ENCODE measurements at regions not wholly inside any gene's neighbourhood (a gene's known extent, or its start where the extent isn't known, plus 50 kb on each side); places are given as distances from the start of the nearest gene placed in this dataset.

DNA sequence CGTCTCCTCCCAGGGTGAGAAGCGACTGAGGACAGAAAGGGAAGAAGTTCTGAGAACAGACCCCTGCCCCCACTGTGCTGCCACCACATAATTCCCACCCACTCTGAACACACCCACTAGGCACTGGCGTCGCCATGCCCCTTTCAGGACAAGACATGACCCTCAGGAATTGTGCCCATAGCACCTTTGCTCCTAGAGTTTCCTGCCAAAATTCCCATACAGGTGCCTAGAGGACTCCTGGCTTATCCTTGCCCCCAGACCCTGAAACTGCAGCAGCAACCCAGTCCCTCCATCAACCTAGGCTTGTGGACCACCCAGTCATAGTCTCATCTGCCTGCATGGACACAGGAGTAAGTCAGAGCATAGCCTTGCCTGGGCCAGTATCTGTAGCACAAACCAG lies 157.7 kb upstream of the ZNF267 start:
- TF ChIP-seq YY1 (IDR thresholded peaks at IDR 0.05; ENCODE audit: low read depth) = no peak
- no peak for TF ChIP-seq EGR1 (IDR thresholded peaks at IDR 0.05)
- no peak for TF ChIP-seq TAF1 (IDR thresholded peaks at IDR 0.05; ENCODE audit: low read depth)
- no peak for TF ChIP-seq RAD21 (IDR thresholded peaks at IDR 0.05; ENCODE audit: low read depth)
- TF ChIP-seq ZBTB7A (IDR thresholded peaks at IDR 0.05; ENCODE audit: low read depth) = no peak
- TF ChIP-seq, protein P1, sequence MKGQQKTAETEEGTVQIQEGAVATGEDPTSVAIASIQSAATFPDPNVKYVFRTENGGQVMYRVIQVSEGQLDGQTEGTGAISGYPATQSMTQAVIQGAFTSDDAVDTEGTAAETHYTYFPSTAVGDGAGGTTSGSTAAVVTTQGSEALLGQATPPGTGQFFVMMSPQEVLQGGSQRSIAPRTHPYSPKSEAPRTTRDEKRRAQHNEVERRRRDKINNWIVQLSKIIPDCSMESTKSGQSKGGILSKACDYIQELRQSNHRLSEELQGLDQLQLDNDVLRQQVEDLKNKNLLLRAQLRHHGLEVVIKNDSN (IDR thresholded peaks at IDR 0.05) = no peak
- no peak for TF ChIP-seq MAX (IDR thresholded peaks at IDR 0.05)

DNA sequence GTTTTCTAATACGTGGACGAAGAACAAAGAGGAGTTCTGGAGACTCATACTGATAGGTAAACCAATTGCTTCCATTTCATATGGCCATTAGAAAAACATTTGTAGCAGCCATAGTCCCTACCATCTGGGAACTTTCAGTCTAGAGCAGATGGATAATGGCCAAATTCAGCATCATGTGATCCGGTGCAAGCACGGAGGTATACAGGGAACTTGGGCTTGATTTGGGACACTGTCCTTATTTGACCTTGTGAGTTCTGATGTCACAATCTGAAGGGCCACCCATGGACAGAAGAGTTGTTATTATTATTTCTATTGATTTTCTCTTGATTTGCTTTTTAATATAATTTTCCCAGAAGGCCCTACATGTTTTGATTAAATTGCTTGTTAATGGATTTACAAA lies 154.6 kb upstream of the ZNF267 start:
- TF ChIP-seq CEBPB (IDR thresholded peaks at IDR 0.05) = no peak
- TF ChIP-seq TAF1 (IDR thresholded peaks at IDR 0.05; ENCODE audit: low read depth) = no peak
- no peak for TF ChIP-seq FOXM1 (IDR thresholded peaks at IDR 0.05; ENCODE audit: borderline replicate concordance, low read depth)
- no peak for TF ChIP-seq ZBTB7A (IDR thresholded peaks at IDR 0.05; ENCODE audit: low read depth)
- TF ChIP-seq EGR1 (IDR thresholded peaks at IDR 0.05) = no peak
- no peak for TF ChIP-seq RAD21 (IDR thresholded peaks at IDR 0.05; ENCODE audit: low read depth)
- no peak for TF ChIP-seq REST (IDR thresholded peaks at IDR 0.05; ENCODE audit: low read depth)
- TF ChIP-seq TCF12 (IDR thresholded peaks at IDR 0.05; ENCODE audit: low read depth) = no peak
- no peak for TF ChIP-seq EP300 (IDR thresholded peaks at IDR 0.05; ENCODE audit: borderline replicate concordance)
- TF ChIP-seq, protein P1 (IDR thresholded peaks at IDR 0.05) = no peak
- no peak for TF ChIP-seq CREB1 (IDR thresholded peaks at IDR 0.05; ENCODE audit: low read depth)
- TF ChIP-seq TEAD4 (IDR thresholded peaks at IDR 0.05) = no peak
- TF ChIP-seq MAX (IDR thresholded peaks at IDR 0.05) = no peak
- no peak for TF ChIP-seq NFIC (IDR thresholded peaks at IDR 0.05)

GRCh38 chr16:31727553-31727952 lies 146.1 kb upstream of the ZNF267 start:
- TF ChIP-seq REST (IDR thresholded peaks at IDR 0.05; ENCODE audit: low read depth) (no peak), CREB1 (IDR thresholded peaks at IDR 0.05; ENCODE audit: low read depth) (no peak), EP300 (IDR thresholded peaks at IDR 0.05; ENCODE audit: borderline replicate concordance) (no peak), YY1 (IDR thresholded peaks at IDR 0.05; ENCODE audit: low read depth) (no peak), TAF1 (IDR thresholded peaks at IDR 0.05; ENCODE audit: low read depth) (no peak), TEAD4 (IDR thresholded peaks at IDR 0.05) (no peak), MAX (IDR thresholded peaks at IDR 0.05) (no peak), ZBTB7A (IDR thresholded peaks at IDR 0.05; ENCODE audit: low read depth) (no peak), CEBPB (IDR thresholded peaks at IDR 0.05) (no peak), EGR1 (IDR thresholded peaks at IDR 0.05) (no peak), NFIC (IDR thresholded peaks at IDR 0.05) (no peak), RAD21 (IDR thresholded peaks at IDR 0.05; ENCODE audit: low read depth) (no peak), FOXM1 (IDR thresholded peaks at IDR 0.05; ENCODE audit: borderline replicate concordance, low read depth) (no peak), TCF12 (IDR thresholded peaks at IDR 0.05; ENCODE audit: low read depth) (no peak)
- TF ChIP-seq, protein P1 (IDR thresholded peaks at IDR 0.05) = no peak

GRCh38 chr16:31734265-31734664 lies 139.3 kb upstream of the ZNF267 start:
- TF ChIP-seq CREB1 (IDR thresholded peaks at IDR 0.05; ENCODE audit: low read depth) (no peak), ZBTB7A (IDR thresholded peaks at IDR 0.05; ENCODE audit: low read depth) (no peak), TAF1 (IDR thresholded peaks at IDR 0.05; ENCODE audit: low read depth) (no peak), MAX (IDR thresholded peaks at IDR 0.05) (no peak), FOXM1 (IDR thresholded peaks at IDR 0.05; ENCODE audit: borderline replicate concordance, low read depth) (no peak), EP300 (IDR thresholded peaks at IDR 0.05; ENCODE audit: borderline replicate concordance) (no peak), TEAD4 (IDR thresholded peaks at IDR 0.05) (no peak), RAD21 (IDR thresholded peaks at IDR 0.05; ENCODE audit: low read depth) (no peak), TCF12 (IDR thresholded peaks at IDR 0.05; ENCODE audit: low read depth) (no peak), REST (IDR thresholded peaks at IDR 0.05; ENCODE audit: low read depth) (no peak), CEBPB (IDR thresholded peaks at IDR 0.05) (no peak), YY1 (IDR thresholded peaks at IDR 0.05; ENCODE audit: low read depth) (no peak), EGR1 (IDR thresholded peaks at IDR 0.05) (no peak), NFIC (IDR thresholded peaks at IDR 0.05) (no peak)
- TF ChIP-seq, protein P1 (IDR thresholded peaks at IDR 0.05) = no peak

Measured in Ishikawa (cell line).